Adrenal gland (tissue), 5 donors: ENCODE measurements at regions not wholly inside any gene's neighbourhood (a gene's known extent, or its start where the extent isn't known, plus 50 kb on each side); places are given as distances from the start of the nearest gene placed in this dataset.

Source experiments
- CTCF ChIP-seq, 6 experiments: fragments of 450-650 bp in 4 of 6; fragments of 200-600 bp in 2 of 6; sonication (generic) in 1 of 6; IDR thresholded peaks; 1 replicate in 5 of 6; 2 replicates in 1 of 6; pipeline versions ENCODE4 v1.5.1 to v1.8.0; 2016 to 2021; ENCODE audit warnings: antibody characterized with exemption in 6 of 6, mild to moderate bottlenecking in 2 of 6, moderate library complexity in 1 of 6
- POLR2A ChIP-seq, 2 donors: fragments of 450-650 bp; IDR thresholded peaks; one replicate each; pipeline ENCODE4 v1.6.1; 2017; ENCODE audit warnings: antibody characterized with exemption in 2 of 2, mild to moderate bottlenecking in 2 of 2, moderate library complexity in 1 of 2
- donor health status: DM: no; HTN: no; CAD: no.

- peak; percentile 20 to 51 (median 44) for TF ChIP-seq CTCF (IDR thresholded peaks at IDR 0.05)
- TF ChIP-seq POLR2A (IDR thresholded peaks at IDR 0.05): no peak
Observed at GRCh38 chr2:53422979-53423378, 344.6 kb upstream of the CHAC2 start.
